Gastroesophageal sphincter (tissue), 3 donors: ENCODE measurements at regions not wholly inside any gene's neighbourhood (a gene's known extent, or its start where the extent isn't known, plus 50 kb on each side); places are given as distances from the start of the nearest gene placed in this dataset.
"Not testable (repeated sequence)": the region's sequence is repeated elsewhere in the genome, so short reads cannot be mapped to it uniquely, and the experiment has no call there.

ENCODE experiments used
- POLR2A ChIP-seq, 2 donors: fragments of 450-650 bp; IDR thresholded peaks; one replicate each; pipeline ENCODE4 v1.6.1; 2017; ENCODE audit warnings: antibody characterized with exemption in 2 of 2, mild to moderate bottlenecking in 2 of 2, moderate library complexity in 1 of 2
- POLR2AphosphoS5 ChIP-seq: sonication (generic); formaldehyde crosslinking; IDR thresholded peaks from one replicate; pipeline ENCODE4 v1.6.1; 2017; ENCODE audit warnings: antibody characterized with exemption
- TF ChIP-seq, protein P1 (sequence below), 4 experiments: fragments of 200-600 bp in 2 of 4; fragments of 450-650 bp in 2 of 4; sonication (generic) in 1 of 4; IDR thresholded peaks; one replicate each; pipeline ENCODE4 v1.5.1; 2017 to 2019; ENCODE audit warnings: antibody characterized with exemption in 4 of 4, mild to moderate bottlenecking in 2 of 4, moderate library complexity in 2 of 4

DNA sequence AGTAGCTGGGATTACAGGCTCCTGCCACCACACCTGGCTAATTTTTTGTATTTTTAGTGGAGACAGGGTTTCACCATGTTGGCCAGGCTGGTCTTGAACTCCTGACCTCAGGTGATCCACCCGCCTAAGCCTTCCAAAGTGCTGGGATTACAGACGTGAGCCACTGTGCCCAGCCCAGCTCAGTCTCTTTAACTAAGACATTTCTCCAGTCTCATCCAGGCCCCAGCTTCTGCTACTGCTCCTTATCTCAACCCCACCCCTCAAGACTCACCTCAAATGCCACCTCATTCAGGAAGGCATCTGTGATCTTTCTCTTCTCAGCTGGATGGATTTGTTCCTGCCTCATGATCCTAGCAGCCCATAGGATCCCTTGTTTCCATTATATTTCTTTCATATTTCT lies 85.9 kb upstream of the GRAMD1B start:
- TF ChIP-seq, protein P1, sequence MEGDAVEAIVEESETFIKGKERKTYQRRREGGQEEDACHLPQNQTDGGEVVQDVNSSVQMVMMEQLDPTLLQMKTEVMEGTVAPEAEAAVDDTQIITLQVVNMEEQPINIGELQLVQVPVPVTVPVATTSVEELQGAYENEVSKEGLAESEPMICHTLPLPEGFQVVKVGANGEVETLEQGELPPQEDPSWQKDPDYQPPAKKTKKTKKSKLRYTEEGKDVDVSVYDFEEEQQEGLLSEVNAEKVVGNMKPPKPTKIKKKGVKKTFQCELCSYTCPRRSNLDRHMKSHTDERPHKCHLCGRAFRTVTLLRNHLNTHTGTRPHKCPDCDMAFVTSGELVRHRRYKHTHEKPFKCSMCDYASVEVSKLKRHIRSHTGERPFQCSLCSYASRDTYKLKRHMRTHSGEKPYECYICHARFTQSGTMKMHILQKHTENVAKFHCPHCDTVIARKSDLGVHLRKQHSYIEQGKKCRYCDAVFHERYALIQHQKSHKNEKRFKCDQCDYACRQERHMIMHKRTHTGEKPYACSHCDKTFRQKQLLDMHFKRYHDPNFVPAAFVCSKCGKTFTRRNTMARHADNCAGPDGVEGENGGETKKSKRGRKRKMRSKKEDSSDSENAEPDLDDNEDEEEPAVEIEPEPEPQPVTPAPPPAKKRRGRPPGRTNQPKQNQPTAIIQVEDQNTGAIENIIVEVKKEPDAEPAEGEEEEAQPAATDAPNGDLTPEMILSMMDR (IDR thresholded peaks at IDR 0.05), result not testable (repeated sequence)
- TF ChIP-seq POLR2A (IDR thresholded peaks at IDR 0.05); POLR2AphosphoS5: not testable (repeated sequence)
